ENCODE measurements at regions not wholly inside any gene's neighbourhood (a gene's known extent, or its start where the extent isn't known, plus 50 kb on each side); places are given as distances from the start of the nearest gene placed in this dataset.

DNA sequence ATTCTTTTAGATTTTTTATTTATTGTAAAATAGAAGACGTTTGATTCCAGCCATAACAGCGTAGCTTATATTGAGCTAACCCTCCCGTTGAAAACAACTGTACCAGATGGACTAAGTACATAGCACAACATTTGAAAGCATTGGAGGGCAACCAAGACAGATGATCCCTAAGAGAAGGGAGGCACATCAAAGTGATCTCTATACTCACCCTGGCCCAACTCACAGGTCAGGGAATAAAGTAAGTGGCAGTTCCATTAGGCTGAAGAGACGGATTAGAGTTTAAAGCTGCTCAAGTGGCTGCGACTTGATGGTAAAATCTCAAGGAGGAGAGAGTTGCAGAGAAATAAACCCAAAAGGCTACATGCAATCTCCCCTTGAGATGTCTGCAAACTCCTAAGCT lies 65.1 kb upstream of the ITM2B start:
- ChIA-PET POLR2A (ENCODE audit: unreplicated experiment) (interaction anchor here (0.8 kb wide), 1 partner anchor 10 kb away, joined by 3 read pairs; no protein-coding TSS in a partner anchor), CTCF (interaction anchor here (1.0 to 1.2 kb wide), 2 partner anchors 11 to 15 kb away, joined by 3 to 4 read pairs; no protein-coding TSS in a partner anchor)
- H3K23ac ChIP-seq (ENCODE audit: low read depth, low read length) = no peak overlapping the region
- H4K5ac ChIP-seq (ENCODE audit: low read depth, low read length) = no peak overlapping the region
- H3K4me3 ChIP-seq (ENCODE audit: insufficient read depth, low read depth, low read length) = no peak overlapping the region
- dilution Hi-C loops (cut with HindIII; ENCODE audit: low sequenced_read_pairs, unreplicated experiment) = no loop called here
- H2AFZ ChIP-seq (replicated peaks; ENCODE audit: low read length, poor library complexity) = no peak overlapping the region
- H4K8ac ChIP-seq (ENCODE audit: low read depth in 2 of 2, low read length in 2 of 2) = no peak overlapping the region
- TF ChIP-seq MAZ (IDR thresholded peaks at IDR 0.05; ENCODE audit: borderline replicate concordance, low read depth, low read length) (no peak), CEBPB (IDR thresholded peaks at IDR 0.05; ENCODE audit: low read depth, low read length) (no peak), FOS (IDR thresholded peaks at IDR 0.05; ENCODE audit: low read depth, low read length) (no peak), USF2 (IDR thresholded peaks at IDR 0.05; ENCODE audit: low read depth, low read length) (no peak), SMC3 (IDR thresholded peaks at IDR 0.05; ENCODE audit: low read depth, low read length) (no peak), ELK1 (IDR thresholded peaks at IDR 0.05; ENCODE audit: borderline replicate concordance, low read depth, low read length) (no peak), NFE2L2 (IDR thresholded peaks at IDR 0.05; ENCODE audit: low read depth, low read length) (no peak), RFX5 (IDR thresholded peaks at IDR 0.05; ENCODE audit: low read depth, low read length) (no peak), BHLHE40 (IDR thresholded peaks at IDR 0.05; ENCODE audit: low read depth, low read length) (no peak), RAD21 (IDR thresholded peaks at IDR 0.05; ENCODE audit: low read length) (no peak), POLR2A (IDR thresholded peaks at IDR 0.05; ENCODE audit: low read depth, low read length) (no peak), RCOR1 (IDR thresholded peaks at IDR 0.05; ENCODE audit: insufficient replicate concordance, low read length) (no peak), MXI1 (IDR thresholded peaks at IDR 0.05; ENCODE audit: borderline replicate concordance, low read depth, low read length) (no peak), CHD1 (IDR thresholded peaks at IDR 0.05; ENCODE audit: low read depth, low read length) (no peak), MAFK (IDR thresholded peaks at IDR 0.05; ENCODE audit: low read depth, low read length) (no peak)
- TF ChIP-seq, protein P1, sequence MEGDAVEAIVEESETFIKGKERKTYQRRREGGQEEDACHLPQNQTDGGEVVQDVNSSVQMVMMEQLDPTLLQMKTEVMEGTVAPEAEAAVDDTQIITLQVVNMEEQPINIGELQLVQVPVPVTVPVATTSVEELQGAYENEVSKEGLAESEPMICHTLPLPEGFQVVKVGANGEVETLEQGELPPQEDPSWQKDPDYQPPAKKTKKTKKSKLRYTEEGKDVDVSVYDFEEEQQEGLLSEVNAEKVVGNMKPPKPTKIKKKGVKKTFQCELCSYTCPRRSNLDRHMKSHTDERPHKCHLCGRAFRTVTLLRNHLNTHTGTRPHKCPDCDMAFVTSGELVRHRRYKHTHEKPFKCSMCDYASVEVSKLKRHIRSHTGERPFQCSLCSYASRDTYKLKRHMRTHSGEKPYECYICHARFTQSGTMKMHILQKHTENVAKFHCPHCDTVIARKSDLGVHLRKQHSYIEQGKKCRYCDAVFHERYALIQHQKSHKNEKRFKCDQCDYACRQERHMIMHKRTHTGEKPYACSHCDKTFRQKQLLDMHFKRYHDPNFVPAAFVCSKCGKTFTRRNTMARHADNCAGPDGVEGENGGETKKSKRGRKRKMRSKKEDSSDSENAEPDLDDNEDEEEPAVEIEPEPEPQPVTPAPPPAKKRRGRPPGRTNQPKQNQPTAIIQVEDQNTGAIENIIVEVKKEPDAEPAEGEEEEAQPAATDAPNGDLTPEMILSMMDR (conservative IDR thresholded peaks at IDR 0.05; ENCODE audit: low read depth, low read length) = no peak
- no peaks in the 10 kb centered on the region for H4K20me1 ChIP-seq (ENCODE audit: insufficient read depth, low read length)
- H3K9ac ChIP-seq (ENCODE audit: low read depth, low read length) = no peak overlapping the region
- H2BK120ac ChIP-seq (ENCODE audit: low read depth, low read length) = no peak overlapping the region
- BruUV-seq (replicated peaks) = no TSS peak
- WGBS, 2 experiments (ENCODE audit: extremely low coverage in 2 of 2, insufficient read length in 1 of 2) = no CpG with 5 or more reads among the region's 5 CpGs
- no peaks in the 10 kb centered on the region for H3K79me1 ChIP-seq (ENCODE audit: low read depth in 1 of 2, low read length in 2 of 2)
- no peak overlapping the region for H3K56ac ChIP-seq (ENCODE audit: extremely low read depth, insufficient read depth, low read length)
- no peak overlapping the region for H3K4me2 ChIP-seq (ENCODE audit: low read depth, low read length)
- H3K36me3 ChIP-seq (ENCODE audit: control insufficient read depth, insufficient read depth, low read length) = no peaks in the 10 kb centered on the region
- H3K27me3 ChIP-seq (ENCODE audit: control insufficient read depth, insufficient read depth, low read length) = peaks cover 17% of the 10 kb centered on the region
- H3K18ac ChIP-seq (ENCODE audit: low read depth, low read length) = no peak overlapping the region
- ATAC-seq (ENCODE audit: low read depth) = no peak
- H2AK5ac ChIP-seq (ENCODE audit: low read depth, low read length) = no peak overlapping the region
- no peaks in the 10 kb centered on the region for H3K9me1 ChIP-seq (ENCODE audit: insufficient read depth, low read length)
- no peak overlapping the region for H2BK5ac ChIP-seq (ENCODE audit: low read depth, low read length, poor library complexity, severe bottlenecking)
- H4K91ac ChIP-seq (ENCODE audit: insufficient read depth, low read depth, low read length) = no peak overlapping the region
- H3K14ac ChIP-seq (replicated peaks; ENCODE audit: low read depth, low read length) = no peak overlapping the region
- intact Hi-C loops (cut with micrococcal nuclease) = no loop called here
- no peaks in the 10 kb centered on the region for H3K9me3 ChIP-seq (ENCODE audit: control insufficient read depth, insufficient read depth, low read length)
- H3K27ac ChIP-seq (ENCODE audit: insufficient read depth, low read length) = no peak overlapping the region
- H3K4me1 ChIP-seq (ENCODE audit: control insufficient read depth, insufficient read depth, low read length) = no peaks in the 10 kb centered on the region
- no peak overlapping the region for H3K4ac ChIP-seq (ENCODE audit: low read depth, low read length)
- in situ Hi-C loops (cut with MboI; ENCODE audit: low sequenced_read_pairs) = no loop called here
- H2BK20ac ChIP-seq (ENCODE audit: low read depth, low read length) = no peak overlapping the region
- no peak overlapping the region for H2AK9ac ChIP-seq (replicated peaks; ENCODE audit: low read depth, low read length, poor library complexity)
- H2BK15ac ChIP-seq (ENCODE audit: low read depth, low read length) = no peak overlapping the region
- DNase-seq = no peak

Measured in IMR-90 (cell line).